ENCODE measurements at regions not wholly inside any gene's neighbourhood (a gene's known extent, or its start where the extent isn't known, plus 50 kb on each side); places are given as distances from the start of the nearest gene placed in this dataset.

DNA sequence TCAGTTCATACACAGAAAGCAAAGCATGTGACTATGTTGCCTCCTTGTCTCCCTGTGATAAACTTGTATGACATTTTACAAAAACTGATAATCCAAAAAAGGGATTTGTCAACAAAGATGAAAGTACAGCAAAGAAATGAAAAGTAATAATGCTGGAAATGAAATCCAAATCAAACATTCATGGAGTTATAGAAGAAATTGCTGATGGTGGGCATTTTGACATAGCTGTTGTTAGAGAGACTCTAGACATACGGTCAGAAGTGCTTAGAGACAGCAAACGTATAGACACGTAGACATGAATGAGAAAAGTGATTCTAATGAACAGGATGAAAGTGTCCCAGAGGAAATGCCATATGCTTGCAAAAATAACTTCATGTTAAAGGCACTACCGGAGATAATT lies 186.9 kb upstream of the RGMB start:
- H3K36me3 ChIP-seq = no peaks in the 10 kb centered on the region
- H3K4me3 ChIP-seq = no peak overlapping the region
- ATAC-seq = no peak
- DNase-seq = no peak
- TF ChIP-seq, protein P1, sequence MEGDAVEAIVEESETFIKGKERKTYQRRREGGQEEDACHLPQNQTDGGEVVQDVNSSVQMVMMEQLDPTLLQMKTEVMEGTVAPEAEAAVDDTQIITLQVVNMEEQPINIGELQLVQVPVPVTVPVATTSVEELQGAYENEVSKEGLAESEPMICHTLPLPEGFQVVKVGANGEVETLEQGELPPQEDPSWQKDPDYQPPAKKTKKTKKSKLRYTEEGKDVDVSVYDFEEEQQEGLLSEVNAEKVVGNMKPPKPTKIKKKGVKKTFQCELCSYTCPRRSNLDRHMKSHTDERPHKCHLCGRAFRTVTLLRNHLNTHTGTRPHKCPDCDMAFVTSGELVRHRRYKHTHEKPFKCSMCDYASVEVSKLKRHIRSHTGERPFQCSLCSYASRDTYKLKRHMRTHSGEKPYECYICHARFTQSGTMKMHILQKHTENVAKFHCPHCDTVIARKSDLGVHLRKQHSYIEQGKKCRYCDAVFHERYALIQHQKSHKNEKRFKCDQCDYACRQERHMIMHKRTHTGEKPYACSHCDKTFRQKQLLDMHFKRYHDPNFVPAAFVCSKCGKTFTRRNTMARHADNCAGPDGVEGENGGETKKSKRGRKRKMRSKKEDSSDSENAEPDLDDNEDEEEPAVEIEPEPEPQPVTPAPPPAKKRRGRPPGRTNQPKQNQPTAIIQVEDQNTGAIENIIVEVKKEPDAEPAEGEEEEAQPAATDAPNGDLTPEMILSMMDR (IDR thresholded peaks at IDR 0.05 in 4 of 5, conservative IDR thresholded peaks at IDR 0.05 in 1 of 5) = no peak
- TF ChIP-seq POLR2A (IDR thresholded peaks at IDR 0.05) = no peak
- no peaks in the 10 kb centered on the region for H3K4me1 ChIP-seq
- intact Hi-C loops (cut with DNase I; ENCODE audit: low total_unique reads) (no loop called here), in situ Hi-C loops (cut with MboI; ENCODE audit: low sequenced_read_pairs in 4 of 4) (no loop called here)
- H3K27ac ChIP-seq = no peak overlapping the region
- H3K27me3 ChIP-seq = no peaks in the 10 kb centered on the region
- no peaks in the 10 kb centered on the region for H3K9me3 ChIP-seq

- H3K4me1 ChIP-seq = no peaks in the 10 kb centered on the region
- H3K9me3 ChIP-seq = no peaks in the 10 kb centered on the region
- in situ Hi-C loops (cut with MboI; ENCODE audit: low sequenced_read_pairs in 4 of 4) = no loop called here
- no peaks in the 10 kb centered on the region for H3K36me3 ChIP-seq
- DNase-seq = no peak
- intact Hi-C loops (cut with DNase I; ENCODE audit: low total_unique reads) = no loop called here
- H3K27me3 ChIP-seq = no peaks in the 10 kb centered on the region
- TF ChIP-seq POLR2A (IDR thresholded peaks at IDR 0.05) = no peak
- TF ChIP-seq, protein P1 (IDR thresholded peaks at IDR 0.05 in 4 of 5, conservative IDR thresholded peaks at IDR 0.05 in 1 of 5) = no peak
- no peak for ATAC-seq
- H3K27ac ChIP-seq = no peak overlapping the region
- H3K4me3 ChIP-seq = no peak overlapping the region
Observed at GRCh38 chr5:98587166-98587565, 186.3 kb upstream of the RGMB start.

DNA sequence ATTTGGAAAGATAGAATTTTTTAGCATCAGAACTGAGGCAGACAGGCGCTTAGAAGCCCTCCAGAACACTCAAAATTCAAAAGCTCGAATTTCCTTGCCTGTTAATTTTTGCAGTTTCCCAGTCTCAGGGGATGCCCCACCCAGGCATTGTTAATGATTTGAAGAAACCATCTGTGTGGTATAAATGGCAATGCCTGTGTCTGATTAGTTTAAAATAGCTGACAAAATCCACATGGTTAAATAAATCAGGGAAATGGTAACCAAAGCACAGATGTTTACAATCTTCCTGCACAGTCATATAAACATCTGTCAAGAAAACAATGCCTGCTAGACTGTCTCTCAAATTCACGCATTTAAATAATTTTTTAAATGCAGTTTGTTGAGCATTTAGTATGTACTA lies 185.2 kb upstream of the RGMB start:
- Histone ChIP-seq H3K36me3 (no peaks in the 10 kb centered on the region), H3K27me3 (no peaks in the 10 kb centered on the region), H3K4me3 (no peak overlapping the region), H3K9me3 (no peaks in the 10 kb centered on the region), H3K27ac (no peak overlapping the region), H3K4me1 (no peaks in the 10 kb centered on the region)
- in situ Hi-C loops (cut with MboI; ENCODE audit: low sequenced_read_pairs in 4 of 4) (no loop called here), intact Hi-C loops (cut with DNase I; ENCODE audit: low total_unique reads) (no loop called here)
- ATAC-seq (no peak), DNase-seq (no peak)
- no peak for TF ChIP-seq POLR2A (IDR thresholded peaks at IDR 0.05)
- TF ChIP-seq, protein P1 (IDR thresholded peaks at IDR 0.05 in 4 of 5, conservative IDR thresholded peaks at IDR 0.05 in 1 of 5) = no peak

DNA sequence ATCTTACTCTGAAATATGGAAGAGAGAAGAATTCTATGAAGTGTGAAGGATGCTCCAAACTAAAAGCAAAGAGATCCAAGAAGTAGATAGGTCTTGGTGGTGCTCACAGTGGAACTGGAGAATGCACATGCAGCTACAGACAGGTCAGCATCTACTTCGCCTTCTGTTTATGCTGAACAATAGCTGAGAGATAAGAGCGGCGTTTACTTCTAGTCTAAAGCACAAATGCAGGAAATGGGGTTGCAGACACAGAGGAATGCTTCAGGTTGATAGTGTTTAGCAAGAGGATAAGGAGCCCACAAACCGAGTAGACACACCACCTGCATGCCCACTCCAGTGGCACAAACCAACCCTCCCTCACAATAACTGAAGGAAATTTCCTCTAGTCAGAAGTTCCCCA lies 180.0 kb upstream of the RGMB start:
- ATAC-seq (no peak), DNase-seq (no peak)
- Histone ChIP-seq H3K36me3 (no peaks in the 10 kb centered on the region), H3K4me1 (no peaks in the 10 kb centered on the region), H3K9me3 (no peaks in the 10 kb centered on the region), H3K4me3 (no peak overlapping the region), H3K27ac (no peak overlapping the region), H3K27me3 (no peaks in the 10 kb centered on the region)
- intact Hi-C loops (cut with DNase I; ENCODE audit: low total_unique reads) (no loop called here), in situ Hi-C loops (cut with MboI; ENCODE audit: low sequenced_read_pairs in 4 of 4) (no loop called here)
- TF ChIP-seq, protein P1 (IDR thresholded peaks at IDR 0.05 in 4 of 5, conservative IDR thresholded peaks at IDR 0.05 in 1 of 5) = no peak
- TF ChIP-seq POLR2A (IDR thresholded peaks at IDR 0.05) = no peak

GRCh38 chr5:98594098-98594497 lies 179.4 kb upstream of the RGMB start:
- no peaks in the 10 kb centered on the region for H3K9me3 ChIP-seq
- in situ Hi-C loops (cut with MboI; ENCODE audit: low sequenced_read_pairs in 4 of 4) = no loop called here
- H3K36me3 ChIP-seq = no peaks in the 10 kb centered on the region
- no peaks in the 10 kb centered on the region for H3K27me3 ChIP-seq
- DNase-seq = no peak
- intact Hi-C loops (cut with DNase I; ENCODE audit: low total_unique reads) = no loop called here
- TF ChIP-seq, protein P1 (IDR thresholded peaks at IDR 0.05 in 4 of 5, conservative IDR thresholded peaks at IDR 0.05 in 1 of 5) = no peak
- no peak for TF ChIP-seq POLR2A (IDR thresholded peaks at IDR 0.05)
- H3K4me3 ChIP-seq = no peak overlapping the region
- H3K4me1 ChIP-seq = no peaks in the 10 kb centered on the region
- ATAC-seq = no peak
- H3K27ac ChIP-seq = no peak overlapping the region

All from gastrocnemius medialis (tissue), 4 donors.